Anterior cingulate cortex (tissue), 58 donors: ENCODE measurements at regions not wholly inside any gene's neighbourhood (a gene's known extent, or its start where the extent isn't known, plus 50 kb on each side); places are given as distances from the start of the nearest gene placed in this dataset.
"Not testable (repeated sequence)": the region's sequence is repeated elsewhere in the genome, so short reads cannot be mapped to it uniquely, and the experiment has no call there.

ENCODE experiments used
- DNase-seq, 58 donors: peaks; one replicate each; lab custom pipeline; 2025; lab: John Stamatoyannopoulos, UW

DNA sequence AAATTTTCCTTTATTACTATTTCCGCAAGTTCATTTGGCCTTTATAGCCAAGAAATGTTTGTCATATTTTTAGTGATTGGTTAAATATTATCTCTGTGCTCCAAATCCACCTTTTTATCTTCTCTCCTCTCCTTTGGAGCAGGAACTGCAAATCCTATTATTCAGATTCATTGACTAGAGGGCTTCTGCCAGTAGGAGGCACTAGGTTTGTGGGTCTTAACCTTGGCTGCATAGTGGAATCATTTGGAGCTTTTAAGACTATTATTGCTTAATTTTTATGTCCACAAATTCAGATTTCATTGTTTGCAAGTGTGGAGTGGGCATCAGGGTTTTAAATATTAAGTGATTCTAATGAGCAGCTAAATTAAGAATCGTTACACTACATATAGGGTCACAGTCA is 75.3 kb upstream of the SYT10 start:
- DNase-seq, result no peak

DNA sequence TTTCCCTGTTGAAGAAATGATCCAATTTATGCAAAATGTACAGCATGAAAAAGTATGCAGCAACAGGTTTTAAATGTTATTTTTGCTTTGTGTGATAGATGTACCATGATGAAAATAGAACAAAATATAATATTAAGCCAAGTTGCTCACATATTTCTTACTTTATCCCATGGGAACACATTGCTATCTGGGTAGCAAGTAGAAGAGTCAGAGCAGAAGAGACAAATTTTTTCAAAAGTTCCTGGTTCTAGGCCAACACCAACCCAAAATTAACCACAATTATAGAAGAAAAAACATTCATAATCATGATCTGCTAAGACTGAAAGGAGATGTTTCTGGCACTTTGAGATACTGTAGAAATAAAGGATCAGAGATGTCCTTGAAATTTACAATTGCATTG is 79.9 kb upstream of the SYT10 start:
- peak in 1 of 58 donors; percentile 18 for DNase-seq

DNA sequence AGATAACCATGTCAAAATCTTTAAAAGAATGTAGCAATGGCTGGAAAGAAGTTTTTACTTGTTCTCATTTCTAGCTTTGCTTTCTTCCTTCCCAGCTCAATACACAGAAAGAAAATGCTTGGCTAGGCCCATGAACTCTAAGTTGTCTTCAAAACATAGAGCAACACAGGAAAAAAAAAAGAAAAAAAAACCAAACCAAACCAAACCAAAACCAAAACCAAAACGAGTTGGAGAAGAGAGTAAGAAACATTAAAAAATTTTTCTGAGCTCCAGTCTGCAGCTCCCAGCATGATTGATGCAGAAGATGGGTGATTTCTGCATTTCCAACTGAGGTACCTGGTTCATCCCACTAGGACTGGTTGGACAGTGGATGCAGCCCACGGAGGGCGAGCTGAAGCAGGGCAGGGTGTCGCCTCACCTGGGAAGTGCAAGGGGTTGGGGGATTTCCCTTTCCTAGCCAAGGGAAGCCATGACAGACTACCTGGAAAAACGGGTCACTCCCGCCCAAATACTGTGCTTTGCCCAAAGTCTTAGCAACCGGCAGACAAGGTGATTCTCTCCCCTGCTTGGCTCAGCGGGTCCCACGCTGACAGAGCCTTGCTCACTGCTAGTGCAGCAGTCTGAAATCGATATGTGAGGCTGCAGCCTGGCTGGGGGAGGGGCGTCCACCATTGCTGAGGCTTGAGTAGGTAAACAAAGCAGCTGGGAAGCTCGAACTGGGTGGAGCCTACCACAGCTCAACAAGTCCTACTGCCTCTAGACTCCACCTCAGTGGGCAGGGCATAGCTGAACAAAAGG is 81.1 kb upstream of the SYT10 start:
- DNase-seq, result not testable (repeated sequence)

DNA sequence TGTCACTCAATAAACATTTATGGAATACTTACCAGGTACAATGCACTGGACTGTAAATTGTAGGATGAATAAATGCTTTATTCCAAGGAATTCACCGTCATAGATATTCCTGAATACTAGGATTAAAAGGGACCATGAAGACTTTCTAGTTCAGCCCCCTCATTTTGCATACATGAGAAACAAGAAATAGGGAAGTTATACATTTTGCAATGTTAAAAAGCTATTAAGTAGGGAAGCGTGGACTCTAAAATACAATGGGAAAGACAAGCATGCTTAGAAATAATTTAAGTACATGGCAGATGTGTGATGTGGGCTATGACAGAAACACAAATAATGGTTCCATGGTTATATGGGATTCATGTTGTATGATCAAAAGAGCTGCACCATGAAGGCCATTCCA is 89.4 kb upstream of the SYT10 start:
- DNase-seq, result no peak

DNA sequence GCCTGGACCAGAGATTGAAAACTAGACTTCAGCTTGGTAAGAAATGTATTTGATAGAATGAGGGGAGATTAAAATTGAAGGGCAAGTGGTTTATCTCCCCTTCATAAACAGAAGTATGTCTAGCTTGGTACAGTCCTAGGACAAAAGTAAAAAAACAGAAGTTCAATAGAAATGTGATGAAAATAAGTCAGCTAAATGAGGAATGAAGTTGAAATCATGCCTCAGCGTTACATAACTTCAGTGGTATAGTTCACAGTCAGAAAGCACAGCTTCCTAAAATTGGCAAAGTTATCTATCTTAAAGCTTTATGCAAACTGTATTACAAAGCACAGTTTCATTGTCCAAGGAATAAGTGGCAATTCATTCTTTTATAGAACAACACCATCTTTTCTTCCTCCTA is 90.2 kb upstream of the SYT10 start:
- peak in 1 of 58 donors; percentile 7 for DNase-seq

DNA sequence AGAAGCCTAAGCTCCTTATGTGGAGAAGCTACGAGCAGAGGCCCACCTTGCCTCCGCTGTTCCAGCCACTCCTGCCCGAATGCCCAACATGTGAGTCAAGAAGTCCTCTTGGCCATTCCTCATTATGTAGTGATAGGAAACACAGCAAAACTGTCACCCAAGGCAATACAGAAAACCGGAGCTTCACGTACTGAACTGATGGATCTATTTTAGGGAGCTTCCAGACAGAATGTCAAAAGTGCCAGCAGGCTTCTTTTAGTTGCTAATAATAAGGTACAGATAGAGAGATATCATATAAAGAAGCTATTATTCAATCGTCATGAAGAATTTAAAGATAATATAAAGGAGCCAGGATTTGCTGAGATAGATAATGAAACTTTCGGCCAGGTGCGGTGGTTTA is 91.6 kb upstream of the SYT10 start:
- no peak for DNase-seq

- DNase-seq, result no peak
Measured at GRCh38 chr12:33533527-33533926, 93.9 kb upstream of the SYT10 start.

GRCh38 chr12:33536431-33536830 is 96.8 kb upstream of the SYT10 start:
- DNase-seq, result no peak

GRCh38 chr12:33546004-33546403 is 106.4 kb upstream of the SYT10 start:
- no peak for DNase-seq

- DNase-seq, result no peak
Measured at GRCh38 chr12:33547084-33547483, 107.5 kb upstream of the SYT10 start.

GRCh38 chr12:33550214-33550613 is 110.6 kb upstream of the SYT10 start:
- not testable (repeated sequence) for DNase-seq

- no peak for DNase-seq
Measured at GRCh38 chr12:33551006-33551405, 111.4 kb upstream of the SYT10 start.

DNA sequence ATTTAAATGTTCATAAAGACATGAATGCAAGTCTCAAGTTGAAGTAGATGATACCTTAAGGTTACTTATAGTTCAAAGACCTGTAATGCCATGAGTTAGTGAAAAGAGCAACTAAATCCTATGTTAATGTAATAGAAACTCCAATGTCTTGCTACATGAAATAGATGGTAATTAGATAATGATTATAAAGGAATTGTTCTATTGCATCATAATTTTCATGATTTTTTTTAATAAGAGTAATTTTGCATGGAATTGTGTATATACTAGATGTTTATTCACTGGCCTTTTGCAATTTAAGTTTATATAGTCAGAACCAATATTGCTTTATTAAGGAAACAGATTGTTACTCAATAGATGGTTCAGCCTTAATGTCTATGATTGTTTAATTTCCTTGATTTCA is 115.5 kb upstream of the SYT10 start:
- DNase-seq, result no peak

DNA sequence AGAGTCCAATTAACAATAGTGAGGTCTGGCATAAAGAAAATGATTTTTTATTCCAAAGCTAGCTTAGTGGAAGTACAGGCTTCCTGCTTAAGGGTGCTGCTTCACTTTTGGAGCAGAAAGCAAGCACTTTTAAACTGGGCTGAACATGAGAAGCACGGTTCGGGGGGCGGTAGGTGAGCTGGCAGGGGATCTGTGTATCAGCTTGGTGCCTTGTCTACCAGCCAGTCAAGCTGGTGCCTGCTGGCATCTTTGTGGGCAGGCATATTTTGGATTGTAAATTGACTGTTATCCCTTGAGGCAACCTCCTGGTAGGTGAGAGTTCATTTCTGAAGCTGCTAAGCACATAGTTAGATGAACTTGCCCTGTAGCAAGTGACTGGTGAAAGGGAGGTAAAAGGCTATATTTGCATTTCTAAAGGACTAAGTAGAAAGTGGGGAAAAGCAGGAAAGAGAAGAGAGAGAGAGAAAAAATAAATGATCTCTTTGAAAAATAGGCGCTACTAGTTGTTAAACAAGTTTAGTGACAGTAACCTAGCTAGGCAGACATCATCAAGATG is 121.1 kb upstream of the SYT10 start:
- no peak for DNase-seq

DNA sequence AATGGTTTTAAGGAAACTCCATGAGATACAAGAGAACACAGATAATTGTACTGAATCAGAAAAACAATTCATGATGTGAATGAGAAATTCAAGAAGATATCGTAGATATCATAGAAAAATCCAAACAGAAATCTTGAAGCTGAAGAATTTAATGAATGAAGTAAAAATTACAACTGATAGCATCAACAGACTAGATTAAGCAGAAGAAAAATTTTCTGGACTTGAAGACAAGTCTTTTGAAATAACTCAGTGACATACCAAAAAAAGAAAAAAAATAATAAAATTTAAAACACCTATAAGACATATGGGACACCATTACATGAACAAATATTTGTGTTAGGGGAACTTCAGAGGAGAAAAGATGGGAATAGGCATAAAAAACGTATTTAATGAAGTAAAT is 122.8 kb upstream of the SYT10 start:
- DNase-seq, result no peak

- no peak for DNase-seq
Measured at GRCh38 chr12:33566403-33566802, 126.8 kb upstream of the SYT10 start.

GRCh38 chr12:33575346-33575745 is 135.7 kb upstream of the SYT10 start:
- DNase-seq, result no peak

DNA sequence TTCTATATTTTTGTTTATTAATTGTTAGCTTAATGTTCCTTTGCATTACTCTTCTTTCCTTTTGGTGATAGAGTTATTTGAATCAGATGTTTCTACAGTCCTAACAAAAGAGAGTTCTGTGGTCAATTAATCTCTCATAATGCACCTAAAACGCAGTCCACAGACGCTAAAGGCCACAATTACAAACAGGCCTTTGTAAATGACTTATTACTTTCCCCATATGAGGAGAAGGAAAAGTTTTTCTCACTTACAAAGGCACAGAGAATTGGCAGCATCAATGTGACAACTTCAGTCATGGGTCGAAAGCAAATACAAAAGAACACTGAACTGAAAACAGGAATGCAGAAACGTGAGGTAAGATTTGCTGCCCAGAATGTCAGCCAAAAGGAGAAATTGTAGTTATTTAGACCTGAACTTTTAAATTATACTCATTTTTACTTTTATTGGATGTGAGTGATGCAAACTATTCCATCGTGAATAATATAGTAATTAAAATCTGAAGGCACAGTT is 142.0 kb upstream of the SYT10 start:
- no peak for DNase-seq

DNA sequence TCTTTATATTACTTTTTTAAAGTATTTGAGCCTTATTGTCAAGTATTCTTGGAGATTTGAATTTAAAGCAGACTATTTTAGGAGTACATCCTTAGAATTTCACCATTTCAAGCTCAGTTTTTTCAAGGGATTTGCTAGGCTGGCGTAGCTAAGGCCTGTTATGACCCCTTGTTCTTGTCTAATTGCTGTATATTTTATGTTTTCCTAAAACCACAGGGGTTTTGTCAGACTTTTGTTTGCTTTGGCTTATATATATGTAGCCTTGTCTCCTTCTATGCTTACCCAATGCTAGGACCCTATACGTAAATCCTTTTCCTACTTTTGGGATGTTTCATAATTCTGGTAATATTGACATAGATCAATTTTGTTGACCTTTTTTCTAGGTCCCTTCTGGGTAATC is 147.0 kb upstream of the SYT10 start:
- DNase-seq, result no peak

DNA sequence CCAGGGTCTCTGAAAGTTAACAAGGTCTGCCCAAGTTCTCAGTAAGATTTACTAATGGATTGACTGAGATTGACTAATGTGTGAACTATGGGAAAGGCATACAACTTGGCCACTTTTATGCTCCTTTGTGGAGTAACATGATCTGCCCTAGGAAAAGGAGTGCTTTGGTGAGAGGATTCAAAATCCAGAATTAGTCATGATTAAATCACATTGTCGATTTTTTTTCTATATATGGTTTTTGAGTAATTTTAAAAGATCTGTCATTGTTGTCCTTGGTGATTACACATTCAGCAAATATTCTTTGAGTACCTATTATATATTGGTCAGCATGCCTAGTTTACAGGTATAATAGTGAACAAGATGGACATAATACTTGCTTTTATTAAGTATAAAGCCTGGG is 147.7 kb upstream of the SYT10 start:
- DNase-seq, result no peak

GRCh38 chr12:33587784-33588712 is 148.4 kb upstream of the SYT10 start:
- DNase-seq, result no peak
